Muscle of leg (tissue), 3 donors: ENCODE measurements at regions not wholly inside any gene's neighbourhood (a gene's known extent, or its start where the extent isn't known, plus 50 kb on each side); places are given as distances from the start of the nearest gene placed in this dataset.

ENCODE experiments used
- DNase-seq: peaks from one replicate; pipeline ENCODE4 v3.0.0; 2013
- H3K27ac ChIP-seq: one replicate; pipeline ENCODE4 v1.5.1; 2013; ENCODE audit warnings: mild to moderate bottlenecking, low read length, control low read depth
- H3K27me3 ChIP-seq: one replicate; pipeline ENCODE4 v1.6.1; 2013; ENCODE audit warnings: low read length; ENCODE audit not compliant: control insufficient read depth, insufficient read depth
- H3K36me3 ChIP-seq: one replicate; pipeline ENCODE4 v1.6.1; 2013; ENCODE audit warnings: low read length; ENCODE audit not compliant: control insufficient read depth, insufficient read depth
- H3K4me1 ChIP-seq: one replicate; pipeline ENCODE4 v1.6.1; 2013; ENCODE audit warnings: low read length; ENCODE audit not compliant: control insufficient read depth, insufficient read depth
- H3K4me3 ChIP-seq: one replicate; pipeline ENCODE4 v1.5.1; 2013; ENCODE audit warnings: low read length, control low read depth
- H3K9me3 ChIP-seq: replicated peaks from 2 replicates; pipeline ENCODE4 v1.6.1; 2013; ENCODE audit warnings: low read depth, low read length; ENCODE audit not compliant: control insufficient read depth
- WGBS: methylation state at CpG from one replicate; pipeline ENCODE4 v1.1.5; 2013; ENCODE audit warnings: missing lambda C conversion rate; ENCODE audit not compliant: insufficient coverage; 5-methylcytosine and 5-hydroxymethylcytosine counted together

DNA sequence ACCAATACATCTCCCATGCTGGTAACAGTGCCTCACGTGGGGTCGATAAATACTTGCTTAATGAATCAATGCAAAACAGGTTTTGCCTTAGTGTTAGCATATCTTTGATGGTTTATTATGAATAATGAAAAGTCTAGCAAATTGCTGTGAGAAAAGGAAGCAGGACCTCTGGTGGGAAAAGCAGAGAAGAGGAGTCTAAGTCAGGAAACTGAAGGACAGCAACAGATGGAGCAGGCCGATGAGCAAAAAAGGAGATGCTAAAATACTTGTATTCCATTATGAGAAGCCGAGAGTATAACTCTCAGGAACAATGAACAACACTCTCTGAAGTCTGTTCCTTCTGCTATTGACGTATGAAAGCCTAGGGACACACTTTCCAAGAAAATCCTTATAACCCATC, 555.2 kb upstream of the KLHL29 start:
- Histone ChIP-seq H3K4me1 (peaks cover 16% of the 10 kb centered on the region), H3K27me3 (no peaks in the 10 kb centered on the region), H3K9me3 (no peaks in the 10 kb centered on the region), H3K4me3 (no peak overlapping the region), H3K27ac (peak overlapping the region; percentile 33), H3K36me3 (no peaks in the 10 kb centered on the region)
- DNase-seq = peak; percentile 65
- WGBS = no CpG with 5 or more reads among the region's 5 CpGs

DNA sequence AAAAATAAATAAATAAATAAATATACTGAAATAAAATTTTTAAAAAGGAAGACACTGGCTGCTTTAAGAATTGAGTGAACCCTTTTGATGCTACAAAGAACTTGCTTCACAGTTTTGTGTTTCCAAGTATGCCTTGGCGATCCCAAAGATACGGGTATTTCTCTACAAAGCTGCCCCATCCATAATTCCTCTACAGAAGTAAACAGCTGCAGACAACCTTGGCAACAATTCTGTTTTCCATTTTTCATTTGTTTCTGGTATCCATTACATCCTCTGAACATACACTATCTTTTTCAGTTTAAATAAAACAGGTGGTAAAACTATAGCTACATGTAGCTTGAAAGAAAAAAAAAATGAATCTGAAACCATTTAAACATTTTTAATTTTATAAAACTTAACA, 552.8 kb upstream of the KLHL29 start:
- peak; percentile 67 for DNase-seq
- no peaks in the 10 kb centered on the region for H3K36me3 ChIP-seq
- no peaks in the 10 kb centered on the region for H3K27me3 ChIP-seq
- H3K4me1 ChIP-seq = peaks cover 11% of the 10 kb centered on the region
- H3K9me3 ChIP-seq = no peaks in the 10 kb centered on the region
- WGBS = 75% methylated on average over 2 of the region's 2 CpGs
- no peak overlapping the region for H3K27ac ChIP-seq
- no peak overlapping the region for H3K4me3 ChIP-seq

DNA sequence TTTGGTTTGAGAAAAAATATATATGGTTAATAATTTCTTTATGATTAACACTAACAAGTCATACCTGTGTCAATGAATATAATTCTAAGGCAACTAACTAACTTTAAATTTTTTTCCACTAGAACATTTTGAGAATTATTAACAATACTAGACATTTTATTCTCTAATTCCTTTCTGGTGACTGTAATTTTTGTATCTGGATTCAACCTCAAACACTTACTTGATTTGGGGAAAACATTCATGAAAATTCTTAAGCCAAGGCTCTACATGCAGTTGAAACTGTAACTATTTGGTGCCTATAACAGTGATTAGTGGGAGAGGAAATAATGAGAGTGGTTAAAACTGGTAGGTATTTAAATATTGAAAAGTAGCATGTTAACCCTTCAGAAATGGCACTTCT, 546.5 kb upstream of the KLHL29 start:
- DNase-seq = no peak
- Histone ChIP-seq H3K4me1 (no peaks in the 10 kb centered on the region), H3K36me3 (no peaks in the 10 kb centered on the region), H3K27ac (no peak overlapping the region), H3K27me3 (no peaks in the 10 kb centered on the region), H3K4me3 (no peak overlapping the region), H3K9me3 (no peaks in the 10 kb centered on the region)

DNA sequence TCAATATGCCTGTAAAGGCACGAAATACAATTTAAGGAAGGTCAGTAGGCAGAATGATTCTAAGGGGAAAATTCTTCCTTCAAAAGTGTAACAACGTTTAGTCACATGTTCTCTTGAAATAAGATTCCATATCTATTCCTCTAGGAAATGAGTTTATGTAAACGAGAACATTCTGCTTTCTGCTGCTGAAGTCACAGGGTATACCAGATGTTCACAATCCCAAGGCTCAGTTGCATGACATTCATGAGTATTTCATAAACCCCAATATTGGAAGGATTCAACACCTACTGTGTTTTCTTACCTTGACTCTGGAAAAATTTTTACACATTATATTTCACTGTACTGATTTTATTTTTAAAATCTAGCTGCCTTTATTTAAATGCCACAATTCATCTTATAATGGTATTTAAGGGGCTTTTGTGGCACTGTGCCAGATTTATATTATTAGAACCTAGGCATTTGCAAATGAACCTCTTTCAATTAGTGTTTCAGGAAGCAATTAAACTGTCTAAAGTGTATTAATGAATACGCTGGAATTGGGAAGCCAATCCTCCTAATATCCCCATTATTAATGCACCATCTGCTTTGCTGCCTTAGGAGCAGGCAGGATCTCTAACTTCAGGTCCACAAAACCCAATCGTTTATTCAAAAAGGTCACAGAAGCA, 542.6 kb upstream of the KLHL29 start:
- Histone ChIP-seq H3K27me3 (no peaks in the 10 kb centered on the region), H3K36me3 (no peaks in the 10 kb centered on the region), H3K4me3 (no peak overlapping the region), H3K4me1 (no peaks in the 10 kb centered on the region), H3K27ac (no peak overlapping the region), H3K9me3 (no peaks in the 10 kb centered on the region)
- no CpG with 5 or more reads among the region's 5 CpGs for WGBS
- DNase-seq = peak; percentile 53

DNA sequence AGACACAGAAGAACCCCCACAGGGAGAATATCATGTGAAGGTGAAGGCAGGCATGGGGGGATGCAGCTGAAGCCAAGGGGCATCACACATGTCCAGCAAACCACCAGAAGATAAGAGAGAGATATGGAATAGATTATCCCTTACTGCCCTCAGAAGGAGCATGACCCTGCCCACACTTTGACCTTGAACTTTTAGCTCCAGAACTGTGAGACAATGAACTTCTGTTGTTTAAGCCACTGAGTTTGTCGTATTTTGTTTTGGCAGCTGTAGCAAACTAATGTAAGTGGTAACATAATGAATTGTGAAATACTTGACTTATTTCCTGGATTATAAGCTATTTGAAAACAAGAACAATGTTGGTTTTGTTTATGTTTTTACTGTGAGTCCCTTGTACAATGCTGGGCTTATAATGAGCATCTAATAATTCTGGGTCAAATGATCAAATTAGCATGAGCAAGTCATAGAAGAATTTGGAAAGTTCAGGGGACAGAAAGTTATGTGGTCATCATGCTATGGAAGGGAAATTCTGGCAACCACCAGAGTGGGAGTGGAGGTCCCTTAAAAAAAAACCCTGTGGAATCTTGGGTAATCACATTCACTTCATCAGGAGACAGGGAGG, 541.0 kb upstream of the KLHL29 start:
- DNase-seq = peak; percentile 32

DNA sequence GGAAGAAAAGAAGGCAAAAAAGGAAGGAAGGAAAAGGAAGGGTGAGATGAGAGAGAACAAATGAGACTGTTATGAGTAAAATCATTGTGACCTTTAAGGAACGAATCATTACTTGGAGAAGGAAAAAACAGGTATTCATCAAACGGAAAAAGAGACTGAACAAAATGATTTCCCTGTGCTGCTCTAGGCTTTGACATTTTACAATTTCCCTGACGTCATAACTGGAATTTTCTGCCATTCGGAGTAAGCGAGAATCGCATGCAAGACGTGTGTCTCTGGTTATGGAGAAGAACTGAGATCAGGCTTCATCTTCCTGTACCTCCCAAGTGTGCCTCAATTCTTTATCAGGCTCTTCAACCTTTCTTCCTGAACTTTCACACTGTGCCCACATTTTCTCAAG, 534.7 kb upstream of the KLHL29 start:
- whole genome bisulfite sequencing = 79% methylated on average over 2 of the region's 7 CpGs
- H3K36me3 ChIP-seq = no peaks in the 10 kb centered on the region
- no peaks in the 10 kb centered on the region for H3K27me3 ChIP-seq

More for the DNA sequence above, 541.0 kb upstream of the KLHL29 start:
- H3K36me3 ChIP-seq = no peaks in the 10 kb centered on the region
- no peak overlapping the region for H3K4me3 ChIP-seq
- H3K4me1 ChIP-seq = no peaks in the 10 kb centered on the region
- no peaks in the 10 kb centered on the region for H3K9me3 ChIP-seq
- H3K27ac ChIP-seq = no peak overlapping the region
- WGBS = 40% methylated on average over 1 of the region's 1 CpG
- no peaks in the 10 kb centered on the region for H3K27me3 ChIP-seq

DNA sequence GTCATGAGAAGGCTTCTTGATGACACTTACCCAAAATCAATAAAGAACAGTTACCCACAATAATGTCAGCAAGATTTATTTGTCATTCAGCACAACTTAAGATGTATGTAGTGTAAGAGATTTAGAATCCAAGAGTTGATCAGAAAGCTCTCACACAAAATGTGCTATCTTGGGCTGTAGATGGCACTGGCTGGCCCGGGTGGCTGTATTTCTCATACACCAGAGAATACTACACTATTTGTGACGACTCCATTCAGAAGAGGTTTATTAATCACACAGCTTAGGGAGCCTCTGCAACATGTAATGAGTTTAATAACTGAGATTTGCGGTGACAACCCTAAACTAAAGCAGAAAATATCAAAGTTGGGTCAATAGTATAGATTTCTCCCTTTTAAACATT, 530.4 kb upstream of the KLHL29 start:
- Histone ChIP-seq H3K36me3 (no peaks in the 10 kb centered on the region), H3K4me3 (no peak overlapping the region), H3K4me1 (no peaks in the 10 kb centered on the region), H3K27ac (no peak overlapping the region), H3K9me3 (no peaks in the 10 kb centered on the region), H3K27me3 (no peaks in the 10 kb centered on the region)
- no peak for DNase-seq
- WGBS = no CpG with 5 or more reads among the region's 3 CpGs

More for the DNA sequence above, 534.7 kb upstream of the KLHL29 start:
- Histone ChIP-seq H3K4me3 (no peak overlapping the region), H3K9me3 (no peaks in the 10 kb centered on the region), H3K27ac (no peak overlapping the region), H3K4me1 (no peaks in the 10 kb centered on the region)
- no peak for DNase-seq

DNA sequence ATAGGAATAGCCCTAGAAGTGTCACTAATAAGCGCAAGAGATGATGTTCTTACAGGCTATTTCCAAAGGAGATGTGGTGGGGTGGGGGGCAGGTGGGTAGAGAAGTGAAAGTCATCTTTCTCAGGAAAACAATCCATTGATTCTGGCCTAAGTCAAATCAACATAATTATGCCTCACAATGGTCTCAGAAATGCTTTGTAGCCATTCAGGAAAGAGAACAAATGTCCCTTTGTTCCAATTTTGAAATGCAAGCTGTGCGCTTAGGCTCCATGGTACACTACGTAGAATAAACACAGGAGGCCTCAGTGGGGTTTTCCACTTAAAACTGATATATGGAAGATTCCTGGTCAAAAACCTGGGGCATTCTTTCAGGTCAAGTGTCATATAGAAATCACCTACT, 529.9 kb upstream of the KLHL29 start:
- DNase-seq = no peak

DNA sequence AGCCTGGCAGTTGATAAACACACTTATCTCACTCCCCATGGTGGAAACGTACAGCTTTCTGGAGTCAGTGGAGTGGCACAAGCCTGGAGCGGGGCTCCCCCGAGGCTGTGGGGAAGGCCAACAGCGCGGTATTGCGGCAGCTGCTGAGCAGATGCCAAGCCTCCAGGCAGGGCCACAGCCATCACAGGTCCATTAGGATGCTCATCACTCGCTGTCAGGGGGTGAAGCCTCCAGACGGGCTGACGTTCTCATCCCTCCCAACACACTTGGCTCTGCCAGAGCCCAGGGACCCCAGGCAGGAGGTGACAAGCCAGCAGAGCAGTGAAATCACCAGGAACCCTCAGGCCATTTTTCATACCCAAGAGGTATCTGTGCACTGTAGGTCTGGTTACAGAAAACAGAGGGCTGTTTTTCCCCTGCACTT, 529.2 kb upstream of the KLHL29 start:
- no peak for DNase-seq
- 79% methylated on average over 5 of the region's 9 CpGs for WGBS
- no peaks in the 10 kb centered on the region for H3K9me3 ChIP-seq
- no peak overlapping the region for H3K27ac ChIP-seq
- no peaks in the 10 kb centered on the region for H3K27me3 ChIP-seq
- H3K36me3 ChIP-seq = no peaks in the 10 kb centered on the region
- no peak overlapping the region for H3K4me3 ChIP-seq
- no peaks in the 10 kb centered on the region for H3K4me1 ChIP-seq

More for the DNA sequence above, 529.9 kb upstream of the KLHL29 start:
- Histone ChIP-seq H3K4me1 (no peaks in the 10 kb centered on the region), H3K27ac (no peak overlapping the region), H3K9me3 (no peaks in the 10 kb centered on the region), H3K4me3 (no peak overlapping the region), H3K36me3 (no peaks in the 10 kb centered on the region), H3K27me3 (no peaks in the 10 kb centered on the region)
- 100% methylated on average over 2 of the region's 3 CpGs for WGBS

DNA sequence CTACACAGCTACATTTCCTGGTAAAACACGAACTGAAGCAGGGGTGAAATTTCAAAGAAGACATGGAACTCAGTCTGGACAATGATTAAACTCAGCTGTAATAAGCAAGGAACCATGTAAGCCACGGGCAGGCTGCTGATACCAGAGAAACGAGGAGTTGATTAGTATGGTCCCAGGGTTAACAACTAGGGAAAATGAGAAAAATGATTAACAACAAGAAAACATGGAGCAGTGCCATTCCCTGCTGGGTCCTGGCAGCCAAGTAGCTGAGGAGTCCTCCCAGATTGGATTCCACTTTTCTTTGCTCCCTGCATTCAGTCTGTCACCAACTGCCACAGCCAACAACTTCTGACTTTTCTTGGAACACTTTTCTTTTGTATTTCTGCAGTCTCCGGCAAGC, 517.0 kb upstream of the KLHL29 start:
- 43% methylated on average over 4 of the region's 4 CpGs for WGBS
- Histone ChIP-seq H3K27ac (no peak overlapping the region), H3K36me3 (no peaks in the 10 kb centered on the region), H3K9me3 (no peaks in the 10 kb centered on the region), H3K4me1 (no peaks in the 10 kb centered on the region), H3K4me3 (no peak overlapping the region), H3K27me3 (no peaks in the 10 kb centered on the region)
- DNase-seq = no peak
